LNCaP clone FGC (cell line): ENCODE measurements at regions not wholly inside any gene's neighbourhood (a gene's known extent, or its start where the extent isn't known, plus 50 kb on each side); places are given as distances from the start of the nearest gene placed in this dataset.

ENCODE experiments used
- DNase-seq: peaks from one replicate; pipeline ENCODE4 v3.0.0-alpha.2; 2011; ENCODE audit warnings: low read depth
- H3K4me3 ChIP-seq: 2 replicates; pipeline ENCODE4 v1.5.1; 2011; ENCODE audit warnings: mild to moderate bottlenecking, low read depth, low read length, control low read depth
- CTCF ChIP-seq: IDR thresholded peaks from 2 replicates; pipeline ENCODE4 v1.5.1; 2012; ENCODE audit warnings: mild to moderate bottlenecking; ENCODE audit not compliant: control insufficient read depth, insufficient read depth; ENCODE audit errors: extremely low read depth

GRCh38 chr10:78155722-78156121 is 122.1 kb downstream of the RPS24 start:
- DNase-seq = no peak
- H3K4me3 ChIP-seq = no peak overlapping the region
- TF ChIP-seq CTCF = no peak

- no peak for DNase-seq
- no peak for TF ChIP-seq CTCF
- no peak overlapping the region for H3K4me3 ChIP-seq
Measured at GRCh38 chr10:78160591-78160990, 126.9 kb downstream of the RPS24 start.

- no peak overlapping the region for H3K4me3 ChIP-seq
- no peak for TF ChIP-seq CTCF
- DNase-seq = no peak
Measured at GRCh38 chr10:78162853-78163252, 129.2 kb downstream of the RPS24 start.

GRCh38 chr10:78164702-78165101 is 131.0 kb downstream of the RPS24 start:
- no peak for DNase-seq
- no peak for TF ChIP-seq CTCF

GRCh38 chr10:78165172-78165571 is 131.5 kb downstream of the RPS24 start:
- TF ChIP-seq CTCF = no peak
- H3K4me3 ChIP-seq = no peak overlapping the region
- no peak for DNase-seq

More at GRCh38 chr10:78164702-78165101, 131.0 kb downstream of the RPS24 start:
- no peak overlapping the region for H3K4me3 ChIP-seq

GRCh38 chr10:78165617-78166016 is 132.0 kb downstream of the RPS24 start:
- peak; percentile 28 for DNase-seq
- peak; percentile 46 for TF ChIP-seq CTCF

GRCh38 chr10:78166261-78166660 is 132.6 kb downstream of the RPS24 start:
- no peak overlapping the region for H3K4me3 ChIP-seq
- TF ChIP-seq CTCF = no peak
- DNase-seq = no peak

More at GRCh38 chr10:78165617-78166016, 132.0 kb downstream of the RPS24 start:
- no peak overlapping the region for H3K4me3 ChIP-seq
